Right atrium auricular region (tissue), 2 donors: ENCODE measurements at regions not wholly inside any gene's neighbourhood (a gene's known extent, or its start where the extent isn't known, plus 50 kb on each side); places are given as distances from the start of the nearest gene placed in this dataset.
"Not testable (repeated sequence)": the region's sequence is repeated elsewhere in the genome, so short reads cannot be mapped to it uniquely, and the experiment has no call there.

Source experiments
- DNase-seq: peaks from one replicate; pipeline ENCODE4 v3.0.0-alpha.2; 2019; ENCODE audit warnings: low spot score
- H3K27ac ChIP-seq, 2 donors: fragments of 200-600 bp; sonication (generic); 1 replicate in 1 of 2; 2 replicates in 1 of 2; pipeline ENCODE4 v1.5.1; 2016 to 2019
- H3K27me3 ChIP-seq, 2 donors: fragments of 200-600 bp; sonication (generic); one replicate each; pipeline versions ENCODE4 v1.5.1 to v1.6.0; 2017 to 2019
- H3K36me3 ChIP-seq: fragments of 200-600 bp; sonication (generic); one replicate; pipeline ENCODE4 v1.5.1; 2016
- H3K4me1 ChIP-seq, 2 donors: fragments of 200-600 bp; sonication (generic); one replicate each; pipeline versions ENCODE4 v1.5.1 to v1.6.0; 2017 to 2019
- H3K4me3 ChIP-seq, 2 donors: fragments of 200-600 bp; sonication (generic); 1 replicate in 1 of 2; 2 replicates in 1 of 2; pipeline ENCODE4 v1.5.1; 2017 to 2019; ENCODE audit warnings: mild to moderate bottlenecking in 1 of 2, moderate library complexity in 1 of 2
- H3K9me3 ChIP-seq, 2 donors: fragments of 200-600 bp; sonication (generic); one replicate each; pipeline ENCODE4 v1.5.1; 2019
- CTCF ChIP-seq, 2 donors: fragments of 200-600 bp; sonication (generic); IDR thresholded peaks; one replicate each; pipeline ENCODE4 v1.5.1; 2019; ENCODE audit warnings: antibody characterized with exemption in 2 of 2

GRCh38 chr4:58871509-58871908 lies 1761.3 kb upstream of the IGFBP7 start:
- H3K36me3 ChIP-seq: no peaks in the 10 kb centered on the region
- no peak overlapping the region for H3K4me3 ChIP-seq
- DNase-seq: no peak
- H3K9me3 ChIP-seq: no peaks in the 10 kb centered on the region
- no peaks in the 10 kb centered on the region for H3K27me3 ChIP-seq
- no peaks in the 10 kb centered on the region for H3K4me1 ChIP-seq
- TF ChIP-seq CTCF (IDR thresholded peaks at IDR 0.05): no peak
- no peak overlapping the region for H3K27ac ChIP-seq

GRCh38 chr4:58849026-58849425 lies 1738.8 kb upstream of the IGFBP7 start:
- TF ChIP-seq CTCF (IDR thresholded peaks at IDR 0.05): no peak
- Histone ChIP-seq H3K4me1 (no peaks in the 10 kb centered on the region), H3K4me3 (no peak overlapping the region), H3K36me3 (no peaks in the 10 kb centered on the region), H3K9me3 (no peaks in the 10 kb centered on the region), H3K27ac (no peak overlapping the region), H3K27me3 (no peaks in the 10 kb centered on the region)
- DNase-seq: no peak

- Histone ChIP-seq H3K9me3 (no peaks in the 10 kb centered on the region), H3K27ac (no peak overlapping the region), H3K4me1 (no peaks in the 10 kb centered on the region), H3K4me3 (no peak overlapping the region), H3K36me3 (no peaks in the 10 kb centered on the region), H3K27me3 (no peaks in the 10 kb centered on the region)
- TF ChIP-seq CTCF (IDR thresholded peaks at IDR 0.05): no peak
- no peak for DNase-seq
Measured at GRCh38 chr4:58843455-58843854, 1733.3 kb upstream of the IGFBP7 start.

GRCh38 chr4:58833126-58833525 lies 1722.9 kb upstream of the IGFBP7 start:
- no peak for DNase-seq
- no peak for TF ChIP-seq CTCF (IDR thresholded peaks at IDR 0.05)
- no peaks in the 10 kb centered on the region for H3K27me3 ChIP-seq
- H3K36me3 ChIP-seq: no peaks in the 10 kb centered on the region
- H3K4me3 ChIP-seq: no peak overlapping the region
- no peak overlapping the region for H3K27ac ChIP-seq
- H3K9me3 ChIP-seq: no peaks in the 10 kb centered on the region
- H3K4me1 ChIP-seq: no peaks in the 10 kb centered on the region

- DNase-seq: no peak
- Histone ChIP-seq H3K36me3 (no peaks in the 10 kb centered on the region), H3K4me1 (no peaks in the 10 kb centered on the region), H3K27ac (no peak overlapping the region), H3K27me3 (no peaks in the 10 kb centered on the region), H3K9me3 (no peaks in the 10 kb centered on the region), H3K4me3 (no peak overlapping the region)
- no peak for TF ChIP-seq CTCF (IDR thresholded peaks at IDR 0.05)
Measured at GRCh38 chr4:58825278-58825677, 1715.1 kb upstream of the IGFBP7 start.

GRCh38 chr4:58818560-58818959 lies 1708.4 kb upstream of the IGFBP7 start:
- DNase-seq, H3K27ac ChIP-seq, H3K4me1 ChIP-seq, H3K36me3 ChIP-seq, H3K4me3 ChIP-seq, H3K9me3 ChIP-seq, H3K27me3 ChIP-seq: not testable (repeated sequence)
